SK-N-SH treated with all-trans-retinoic acid at 6 μM for 48 hours (cell line): ENCODE measurements at regions not wholly inside any gene's neighbourhood (a gene's known extent, or its start where the extent isn't known, plus 50 kb on each side); places are given as distances from the start of the nearest gene placed in this dataset.

ENCODE experiments used
- CSRNP3 ChIP-seq: fragments of 250-450 bp; sonication (Bioruptor Pico); IDR thresholded peaks from 2 replicates; pipeline ENCODE4 v1.5.1; 2021; ENCODE audit warnings: mild to moderate bottlenecking, moderate library complexity
- GLIS3 ChIP-seq: fragments of 250-450 bp; sonication (Bioruptor Pico); IDR thresholded peaks from 2 replicates; pipeline ENCODE4 v1.5.0; 2020; ENCODE audit warnings: mild to moderate bottlenecking, moderate library complexity
- PATZ1 ChIP-seq: fragments of 250-450 bp; sonication (Bioruptor Pico); IDR thresholded peaks from 2 replicates; pipeline ENCODE4 v1.8.0; 2020; ENCODE audit warnings: mild to moderate bottlenecking, moderate library complexity, borderline replicate concordance
- TOX ChIP-seq: fragments of 250-450 bp; sonication (Bioruptor Pico); IDR thresholded peaks from 2 replicates; pipeline ENCODE4 v1.8.0; 2021; ENCODE audit warnings: mild to moderate bottlenecking, moderate library complexity, borderline replicate concordance
- TSHZ2 ChIP-seq: fragments of 250-450 bp; sonication (Bioruptor Pico); IDR thresholded peaks from 2 replicates; pipeline ENCODE4 v1.5.0; 2020; ENCODE audit warnings: mild to moderate bottlenecking, moderate library complexity
- ZNF565 ChIP-seq: fragments of 450-650 bp; formaldehyde crosslinking; conservative IDR thresholded peaks from 2 replicates; pipeline ENCODE4 v1.5.0; 2020; ENCODE audit warnings: low read depth, mild to moderate bottlenecking, moderate library complexity
- ZNF70 ChIP-seq: fragments of 450-650 bp; formaldehyde crosslinking; IDR thresholded peaks from 2 replicates; pipeline ENCODE4 v1.5.0; 2020; ENCODE audit warnings: mild to moderate bottlenecking, moderate library complexity

- no peak for TF ChIP-seq TSHZ2 (CRISPR knock-in tag)
- no peak for TF ChIP-seq TOX
- no peak for TF ChIP-seq ZNF70 (CRISPR knock-in tag)
- TF ChIP-seq CSRNP3 (CRISPR knock-in tag): no peak
- no peak for TF ChIP-seq PATZ1 (CRISPR knock-in tag)
- TF ChIP-seq GLIS3 (CRISPR knock-in tag): no peak
- TF ChIP-seq ZNF565: no peak
These were observed 718.3 kb downstream of the EPM2A start for GRCh38 chr6:145017051-145017450.
